Gastroesophageal sphincter (tissue), 4 donors: ENCODE measurements at regions not wholly inside any gene's neighbourhood (a gene's known extent, or its start where the extent isn't known, plus 50 kb on each side); places are given as distances from the start of the nearest gene placed in this dataset.
"Not testable (repeated sequence)": the region's sequence is repeated elsewhere in the genome, so short reads cannot be mapped to it uniquely, and the experiment has no call there.

Experiments used
- ATAC-seq: fragments of 150-250 bp; one replicate; pipeline ENCODE4 v1.9.1; 2016; ENCODE audit warnings: mild to moderate bottlenecking, moderate library complexity
- H3K27ac ChIP-seq, 4 donors: fragments of 200-600 bp; sonication (generic) in 3 of 4; 1 replicate in 3 of 4; 2 replicates in 1 of 4; pipeline ENCODE4 v1.5.1; 2016 to 2019
- H3K27me3 ChIP-seq: fragments of 200-600 bp; sonication (generic); one replicate; pipeline ENCODE4 v1.5.1; 2019
- H3K36me3 ChIP-seq, 2 donors: fragments of 200-600 bp; sonication (generic); one replicate each; pipeline ENCODE4 v1.5.1; 2019; ENCODE audit warnings: control low read depth in 1 of 2
- H3K4me1 ChIP-seq, 3 donors: fragments of 200-600 bp; sonication (generic); 1 replicate in 2 of 3; 2 replicates in 1 of 3; pipeline ENCODE4 v1.5.1; 2016 to 2019; ENCODE audit warnings: control low read depth in 2 of 3
- H3K4me3 ChIP-seq, 2 donors: fragments of 200-600 bp; sonication (generic); one replicate each; pipeline ENCODE4 v1.5.1; 2019; ENCODE audit warnings: mild to moderate bottlenecking in 1 of 2, moderate library complexity in 1 of 2
- H3K9me3 ChIP-seq, 3 donors: fragments of 200-600 bp; sonication (generic); one replicate each; pipeline ENCODE4 v1.5.1; 2017 to 2019; ENCODE audit warnings: control low read depth in 2 of 3
- EP300 ChIP-seq: sonication (generic); formaldehyde crosslinking; IDR thresholded peaks from one replicate; pipeline ENCODE4 v1.6.1; 2017; ENCODE audit warnings: antibody characterized with exemption, mild to moderate bottlenecking
- POLR2A ChIP-seq, 2 donors: fragments of 450-650 bp; IDR thresholded peaks; one replicate each; pipeline ENCODE4 v1.6.1; 2017; ENCODE audit warnings: antibody characterized with exemption in 2 of 2, mild to moderate bottlenecking in 2 of 2, moderate library complexity in 1 of 2
- POLR2AphosphoS5 ChIP-seq: sonication (generic); formaldehyde crosslinking; IDR thresholded peaks from one replicate; pipeline ENCODE4 v1.6.1; 2017; ENCODE audit warnings: antibody characterized with exemption
- WGBS, 2 donors: methylation state at CpG; one replicate each; pipeline ENCODE4 v1.1.5; 2018; ENCODE audit warnings: low coverage in 1 of 2; 5-methylcytosine and 5-hydroxymethylcytosine counted together
- TF ChIP-seq, protein P1 (sequence below), 4 experiments: fragments of 200-600 bp in 2 of 4; fragments of 450-650 bp in 2 of 4; sonication (generic) in 1 of 4; IDR thresholded peaks; one replicate each; pipeline ENCODE4 v1.5.1; 2017 to 2019; ENCODE audit warnings: antibody characterized with exemption in 4 of 4, mild to moderate bottlenecking in 2 of 4, moderate library complexity in 2 of 4

DNA sequence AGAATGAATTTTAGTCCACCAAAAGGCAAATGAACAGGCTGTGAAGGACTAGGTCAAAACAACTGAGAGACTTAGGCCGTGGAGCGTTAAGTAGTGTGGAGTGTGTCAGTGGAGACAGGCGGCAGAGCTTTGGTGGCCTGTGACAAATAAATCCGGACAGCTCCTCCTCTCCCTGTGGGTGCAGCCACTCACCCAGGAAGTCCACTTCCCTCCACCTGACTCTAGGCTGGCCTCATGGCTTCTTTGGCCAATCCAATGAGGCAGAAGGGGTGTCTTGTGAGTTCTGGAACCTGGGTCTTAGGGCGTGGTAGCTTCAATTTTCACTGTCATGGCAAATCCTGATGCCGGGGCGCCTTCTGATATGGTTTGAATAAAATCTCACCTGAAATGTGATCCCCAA lies 180.9 kb upstream of the C14orf180 start:
- no peak for TF ChIP-seq POLR2A (IDR thresholded peaks at IDR 0.05)
- no peak for TF ChIP-seq EP300
- TF ChIP-seq POLR2AphosphoS5 = no peak
- TF ChIP-seq, protein P1, sequence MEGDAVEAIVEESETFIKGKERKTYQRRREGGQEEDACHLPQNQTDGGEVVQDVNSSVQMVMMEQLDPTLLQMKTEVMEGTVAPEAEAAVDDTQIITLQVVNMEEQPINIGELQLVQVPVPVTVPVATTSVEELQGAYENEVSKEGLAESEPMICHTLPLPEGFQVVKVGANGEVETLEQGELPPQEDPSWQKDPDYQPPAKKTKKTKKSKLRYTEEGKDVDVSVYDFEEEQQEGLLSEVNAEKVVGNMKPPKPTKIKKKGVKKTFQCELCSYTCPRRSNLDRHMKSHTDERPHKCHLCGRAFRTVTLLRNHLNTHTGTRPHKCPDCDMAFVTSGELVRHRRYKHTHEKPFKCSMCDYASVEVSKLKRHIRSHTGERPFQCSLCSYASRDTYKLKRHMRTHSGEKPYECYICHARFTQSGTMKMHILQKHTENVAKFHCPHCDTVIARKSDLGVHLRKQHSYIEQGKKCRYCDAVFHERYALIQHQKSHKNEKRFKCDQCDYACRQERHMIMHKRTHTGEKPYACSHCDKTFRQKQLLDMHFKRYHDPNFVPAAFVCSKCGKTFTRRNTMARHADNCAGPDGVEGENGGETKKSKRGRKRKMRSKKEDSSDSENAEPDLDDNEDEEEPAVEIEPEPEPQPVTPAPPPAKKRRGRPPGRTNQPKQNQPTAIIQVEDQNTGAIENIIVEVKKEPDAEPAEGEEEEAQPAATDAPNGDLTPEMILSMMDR (IDR thresholded peaks at IDR 0.05) = no peak
- Histone ChIP-seq H3K4me1 (no peaks in the 10 kb centered on the region), H3K27me3 (peaks cover 49% of the 10 kb centered on the region), H3K27ac (no peak overlapping the region), H3K36me3 (no peaks in the 10 kb centered on the region), H3K9me3 (peaks cover 0 to 48% (median 0%) of the 10 kb centered on the region in 3 donors), H3K4me3 (no peak overlapping the region)
- WGBS, 2 donors = 77 to 90% methylated on average over 5 to 6 of the region's 7 CpGs
- ATAC-seq = no peak

DNA sequence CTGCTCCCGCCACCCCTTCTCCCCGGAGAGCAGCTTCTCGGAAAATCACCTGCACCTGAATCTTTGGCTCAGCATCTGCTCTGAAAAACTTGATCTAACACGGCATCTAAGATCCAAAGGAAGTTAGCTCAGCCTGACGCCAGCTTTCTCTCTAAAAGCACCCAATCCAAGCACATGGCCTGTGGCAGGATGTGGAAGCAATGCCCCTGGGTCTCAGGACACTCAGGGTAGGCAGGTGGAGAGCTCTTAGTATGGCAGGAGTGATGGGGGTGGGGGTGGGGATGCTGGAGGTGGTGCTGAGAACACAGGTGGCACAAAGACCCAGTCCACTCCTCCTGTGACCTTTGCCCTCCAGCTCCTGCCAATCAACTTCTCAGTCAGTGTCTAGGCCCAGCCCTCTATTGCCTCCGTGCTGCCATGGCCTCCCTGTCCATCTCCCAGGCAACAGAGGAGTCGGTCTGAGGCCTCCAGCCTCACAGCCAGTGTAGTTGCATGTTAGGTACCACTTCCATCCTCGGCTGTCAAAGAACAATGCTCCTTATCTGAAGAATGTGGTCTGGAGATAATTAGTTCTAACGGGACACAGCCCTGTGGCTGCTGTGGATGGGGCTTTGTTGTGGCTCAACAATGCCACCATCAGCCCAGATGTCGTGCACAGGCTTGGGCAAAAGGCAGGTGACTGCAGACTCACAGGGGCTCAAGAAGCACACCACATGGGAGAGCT lies 180.0 kb upstream of the C14orf180 start:
- TF ChIP-seq POLR2AphosphoS5 = no peak
- TF ChIP-seq POLR2A (IDR thresholded peaks at IDR 0.05) = no peak
- TF ChIP-seq, protein P1 (IDR thresholded peaks at IDR 0.05) = no peak
- TF ChIP-seq EP300 = no peak
- Histone ChIP-seq H3K9me3 (peaks cover 0 to 48% (median 0%) of the 10 kb centered on the region in 3 donors), H3K4me3 (no peak overlapping the region), H3K36me3 (no peaks in the 10 kb centered on the region), H3K27ac (no peak overlapping the region), H3K4me1 (no peaks in the 10 kb centered on the region), H3K27me3 (peaks cover 43% of the 10 kb centered on the region)
- no peak for ATAC-seq
- 43 to 76% methylated on average over 4 to 7 of the region's 10 CpGs for WGBS, 2 donors

DNA sequence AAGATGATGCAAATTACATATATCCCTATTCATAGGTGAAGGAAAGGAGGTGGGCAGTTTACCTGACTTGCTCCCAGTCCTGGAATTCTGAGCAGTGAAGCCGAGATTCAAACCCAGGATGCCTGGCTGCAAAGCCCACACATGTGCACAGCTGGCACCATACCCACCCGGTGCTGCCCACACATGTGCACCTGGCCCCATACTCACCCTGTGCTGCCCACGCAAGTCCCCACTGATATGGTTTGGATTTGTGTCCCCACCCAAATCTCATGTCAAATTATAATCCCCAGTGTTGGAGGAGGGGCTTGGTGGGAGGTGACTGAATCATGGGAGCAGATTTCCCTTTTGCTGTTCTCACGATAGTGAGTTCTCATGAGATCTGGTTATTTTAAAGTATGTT lies 179.2 kb upstream of the C14orf180 start:
- Histone ChIP-seq H3K9me3 (peaks cover 0 to 48% (median 0%) of the 10 kb centered on the region in 3 donors), H3K27me3 (peaks cover 45% of the 10 kb centered on the region), H3K4me1 (no peaks in the 10 kb centered on the region), H3K36me3 (no peaks in the 10 kb centered on the region), H3K4me3 (no peak overlapping the region), H3K27ac (no peak overlapping the region)
- 58 to 60% methylated on average over 1 to 3 of the region's 4 CpGs for WGBS, 2 donors
- ATAC-seq = no peak
- TF ChIP-seq POLR2AphosphoS5 (no peak), POLR2A (IDR thresholded peaks at IDR 0.05) (no peak), EP300 (no peak)
- TF ChIP-seq, protein P1 (IDR thresholded peaks at IDR 0.05) = no peak

DNA sequence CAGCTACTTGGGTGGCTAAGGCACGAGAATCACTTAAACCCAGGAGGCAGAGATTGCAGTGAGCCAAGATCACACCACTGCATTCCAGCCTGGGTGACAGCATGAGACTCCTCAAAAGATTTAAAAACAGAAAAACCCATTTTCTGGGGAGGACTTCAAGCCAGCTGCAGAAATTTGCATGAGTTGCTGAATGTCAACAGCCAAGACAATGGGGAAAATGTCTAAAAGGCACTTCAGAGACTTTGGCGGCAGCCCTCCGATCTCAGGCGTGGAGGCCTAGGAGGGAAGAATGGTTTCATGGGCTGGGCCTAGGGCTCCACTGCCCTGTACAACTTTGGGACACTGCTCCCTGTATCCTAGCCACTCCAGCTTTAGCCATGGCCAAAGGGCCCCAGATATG lies 177.8 kb upstream of the C14orf180 start:
- Histone ChIP-seq H3K27ac (no peak overlapping the region), H3K4me3 (no peak overlapping the region), H3K4me1 (no peaks in the 10 kb centered on the region), H3K9me3 (peaks cover 0 to 38% (median 0%) of the 10 kb centered on the region in 3 donors), H3K36me3 (no peaks in the 10 kb centered on the region), H3K27me3 (peaks cover 38% of the 10 kb centered on the region)
- no peak for ATAC-seq
- WGBS, 2 donors = 93 to 94% methylated on average over 3 to 4 of the region's 4 CpGs
- TF ChIP-seq, protein P1 (IDR thresholded peaks at IDR 0.05) = no peak
- TF ChIP-seq POLR2AphosphoS5 = no peak
- TF ChIP-seq EP300 = no peak
- no peak for TF ChIP-seq POLR2A (IDR thresholded peaks at IDR 0.05)

DNA sequence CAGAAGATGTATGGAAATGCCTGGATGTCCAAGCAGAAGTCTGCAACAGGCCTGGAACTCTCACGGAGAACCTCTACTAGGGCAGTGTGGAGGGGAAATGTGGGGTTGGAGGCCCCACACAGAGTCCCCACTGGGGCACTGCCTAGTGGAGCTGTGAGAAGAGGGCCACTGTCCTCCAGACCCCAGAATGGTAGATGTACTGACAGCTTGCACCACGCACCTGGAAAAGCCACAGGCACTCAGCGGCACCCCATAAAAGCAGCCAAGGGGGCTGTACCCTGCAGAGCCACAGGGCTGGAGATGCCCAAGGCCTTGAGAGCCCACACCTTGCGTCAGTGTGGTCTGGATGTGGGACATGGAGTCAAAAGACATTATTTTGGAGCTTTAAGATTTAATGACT lies 177.3 kb upstream of the C14orf180 start:
- not testable (repeated sequence) for H3K36me3 ChIP-seq, H3K4me3 ChIP-seq, H3K27ac ChIP-seq, ATAC-seq, H3K4me1 ChIP-seq
- WGBS, 2 donors = 100% methylated on average over 1 to 2 of the region's 4 CpGs
- Histone ChIP-seq H3K9me3 (peaks cover 0 to 33% (median 0%) of the 10 kb centered on the region in 3 donors), H3K27me3 (peaks cover 38% of the 10 kb centered on the region)
